ENCODE measurements at regions not wholly inside any gene's neighbourhood (a gene's known extent, or its start where the extent isn't known, plus 50 kb on each side); places are given as distances from the start of the nearest gene placed in this dataset.

DNA sequence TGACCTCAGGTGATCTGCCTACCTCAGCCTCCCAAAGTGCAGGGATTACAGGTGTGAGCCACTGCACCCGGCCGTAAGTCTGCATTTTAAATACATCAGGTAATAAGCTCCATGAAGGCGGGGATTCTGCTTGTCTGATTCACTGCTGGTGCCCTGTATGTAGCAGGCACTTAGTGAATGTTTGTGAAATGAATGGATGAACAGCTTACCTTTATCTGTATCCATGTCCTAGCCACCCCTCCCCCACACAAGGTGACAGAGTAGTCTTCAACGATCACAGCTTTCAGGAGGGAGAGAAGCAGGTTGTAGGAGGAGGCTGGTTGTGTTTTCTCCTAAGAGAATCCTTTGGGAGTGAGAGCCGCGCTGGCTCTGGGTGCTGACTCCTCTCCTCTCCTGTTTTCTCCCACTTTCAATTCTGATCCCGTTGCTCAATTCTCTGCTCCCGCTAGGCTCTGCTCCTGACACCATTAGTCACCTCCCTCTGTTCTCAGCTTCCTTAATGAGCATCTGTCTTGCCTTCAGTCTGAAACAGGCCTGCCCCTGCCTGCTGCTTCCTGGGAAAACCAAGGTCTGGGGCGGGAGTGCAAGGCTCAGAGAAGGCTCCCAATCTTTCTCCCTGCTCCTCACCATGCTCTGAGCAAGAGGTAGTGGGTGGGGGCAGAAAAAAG is 88.8 kb upstream of the CTNNA1 start:
- no peak for FAIRE-seq

DNA sequence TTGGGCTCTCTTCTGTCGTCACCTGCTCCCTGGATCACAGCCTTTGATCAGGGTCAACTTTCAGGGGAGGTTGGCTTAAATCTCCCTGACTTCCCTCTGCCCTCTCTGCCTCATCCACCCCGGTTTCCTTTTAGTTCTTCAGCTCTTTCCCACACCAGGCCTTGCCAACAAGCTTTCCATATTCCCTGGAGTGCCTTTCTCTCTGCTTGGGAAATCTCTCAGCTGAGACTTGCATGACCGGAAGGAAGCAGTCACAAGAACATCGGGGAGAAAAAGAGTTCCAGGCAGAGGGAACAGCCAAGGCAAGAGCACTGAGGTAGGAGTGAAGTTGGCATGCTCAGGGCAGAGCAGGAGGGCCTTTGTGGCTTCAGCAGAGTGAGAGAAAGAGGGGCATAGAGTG is 88.4 kb upstream of the HSPA9 start:
- no peak for FAIRE-seq

DNA sequence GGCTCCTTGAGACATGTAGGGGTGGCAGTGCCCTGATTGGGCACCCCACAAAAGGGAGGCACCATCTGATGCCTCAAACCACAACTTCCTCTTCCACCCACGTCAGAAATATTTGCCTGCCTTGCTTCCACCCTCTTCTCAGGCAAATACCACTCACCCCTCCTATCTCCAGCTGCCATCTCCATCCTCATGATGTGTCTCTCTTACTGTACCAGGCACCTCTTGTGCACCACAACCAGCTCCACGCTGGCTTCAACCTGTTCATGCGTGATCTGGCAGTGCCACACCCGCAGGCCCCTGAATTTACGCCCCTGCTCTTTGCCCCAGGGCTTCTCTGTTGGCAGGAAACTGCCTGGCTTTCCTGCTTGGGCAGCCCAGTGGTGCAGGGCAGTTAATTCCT is 87.8 kb upstream of the HSPA9 start:
- no peak for FAIRE-seq

DNA sequence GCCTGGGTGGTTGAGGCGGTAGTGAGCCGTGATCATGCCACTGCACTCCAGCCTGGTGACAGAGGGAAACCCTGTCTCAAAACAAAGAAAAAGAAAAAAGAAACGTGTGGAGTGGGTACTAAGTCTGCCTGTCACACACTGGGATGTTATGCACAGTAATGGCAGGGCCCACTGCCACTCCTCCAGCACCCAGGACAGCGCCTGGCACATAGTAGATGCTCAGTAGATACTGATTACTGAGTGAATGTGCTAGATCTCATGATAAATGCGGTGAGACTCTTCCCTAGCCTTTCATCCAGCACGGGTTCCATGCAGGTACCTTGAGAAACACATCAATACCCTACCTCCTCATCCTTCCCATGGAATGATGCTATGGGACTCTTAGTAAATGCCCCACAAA is 87.4 kb upstream of the HSPA9 start:
- no peak for FAIRE-seq

DNA sequence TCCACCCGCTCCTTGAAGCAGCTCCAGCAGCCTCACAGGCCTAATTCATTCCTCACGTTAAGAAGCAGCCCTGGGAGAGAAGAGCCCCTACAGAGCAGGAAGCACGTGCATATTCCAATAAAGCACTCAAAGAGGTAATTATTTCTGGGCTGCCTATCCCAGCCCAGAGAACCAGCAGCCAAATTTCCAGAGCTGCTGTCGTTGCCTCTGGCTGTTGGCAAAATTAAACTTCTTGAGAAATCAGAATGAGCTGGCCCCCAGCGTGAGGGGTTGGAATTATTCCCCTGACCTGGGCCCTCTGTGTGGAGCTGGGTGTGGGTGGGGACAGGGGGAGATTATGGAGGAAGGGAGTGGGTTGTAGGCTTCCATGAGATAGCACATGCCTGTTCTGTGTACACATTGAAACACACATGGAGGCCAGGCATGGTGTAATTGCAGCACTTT is 86.8 kb upstream of the HSPA9 start:
- no peak for FAIRE-seq

DNA sequence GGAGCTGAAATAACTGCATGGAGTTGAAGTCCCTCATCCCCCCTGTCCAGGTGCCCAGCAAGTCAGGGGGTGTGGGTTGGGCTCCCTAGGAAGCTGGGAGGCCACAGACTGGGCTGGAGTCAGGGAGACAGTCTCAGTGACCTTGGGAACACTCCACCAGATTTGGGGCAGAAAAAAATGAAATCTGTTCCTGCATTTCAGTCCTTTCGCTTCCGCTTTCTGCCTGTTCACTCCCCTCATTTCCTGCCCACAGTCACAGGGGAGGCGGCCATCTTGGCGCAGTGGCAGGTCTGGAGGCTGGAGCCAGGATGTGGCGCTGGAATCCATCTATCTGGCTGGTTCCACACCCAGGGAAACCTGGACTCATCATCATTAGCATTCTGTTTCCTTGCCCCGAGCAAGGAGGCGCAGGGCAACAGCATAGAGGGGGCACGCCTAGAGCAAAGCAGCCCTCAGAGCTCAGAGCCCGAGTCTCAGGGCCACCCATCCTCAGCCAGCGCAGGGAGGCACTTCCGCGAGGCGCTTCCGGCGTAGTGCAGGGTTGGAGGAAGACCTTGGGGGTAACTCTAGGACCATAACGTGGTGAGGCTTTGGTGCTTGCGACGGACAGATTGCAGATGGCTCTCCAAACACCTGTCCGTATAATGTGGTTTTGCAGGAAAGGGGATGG is 86.2 kb upstream of the HSPA9 start:
- no peak for FAIRE-seq

DNA sequence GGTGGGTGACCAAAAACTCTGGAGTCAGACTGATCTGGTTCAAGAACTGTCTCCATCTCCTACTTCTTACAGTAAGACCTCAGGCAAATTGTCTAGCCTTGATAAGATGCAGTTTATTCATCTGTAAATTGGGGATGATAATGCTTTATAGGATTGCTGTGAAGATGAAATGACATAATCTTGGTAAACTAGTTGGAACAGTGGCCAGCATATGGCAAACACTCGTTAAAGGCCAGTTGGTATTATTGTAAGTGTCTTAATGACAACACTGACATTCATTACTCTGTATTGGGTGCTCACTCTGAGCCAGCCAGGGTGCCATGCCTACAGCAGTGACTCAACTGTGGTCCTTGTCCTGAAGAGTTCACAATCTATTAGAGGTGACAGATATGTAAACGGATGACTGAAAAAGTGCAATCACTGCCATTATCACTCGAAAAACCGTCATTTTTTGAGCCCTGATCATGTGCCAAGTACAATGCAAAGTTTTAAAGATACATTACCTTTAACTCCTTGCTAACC is 84.9 kb upstream of the HSPA9 start:
- FAIRE-seq: no peak

DNA sequence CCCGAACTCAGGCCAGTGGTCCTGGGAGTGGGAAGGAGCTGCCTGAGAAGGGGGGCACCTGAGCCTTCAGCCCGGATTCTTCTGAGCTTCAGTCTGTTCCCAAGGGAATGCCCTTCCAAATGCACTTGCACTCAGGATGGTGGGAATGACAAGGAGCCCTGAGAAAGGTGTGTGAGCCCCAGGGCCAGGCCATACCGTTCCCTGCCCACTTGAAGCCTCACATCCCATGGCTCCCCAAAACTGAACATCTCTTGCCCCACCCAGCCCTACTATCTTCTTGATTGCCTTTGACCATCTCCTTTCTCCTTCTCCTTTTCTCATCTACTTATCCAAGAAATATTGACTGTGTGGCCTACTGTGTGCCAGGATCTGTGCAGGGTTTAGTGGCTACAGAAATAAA is 84.4 kb upstream of the HSPA9 start:
- FAIRE-seq: no peak

DNA sequence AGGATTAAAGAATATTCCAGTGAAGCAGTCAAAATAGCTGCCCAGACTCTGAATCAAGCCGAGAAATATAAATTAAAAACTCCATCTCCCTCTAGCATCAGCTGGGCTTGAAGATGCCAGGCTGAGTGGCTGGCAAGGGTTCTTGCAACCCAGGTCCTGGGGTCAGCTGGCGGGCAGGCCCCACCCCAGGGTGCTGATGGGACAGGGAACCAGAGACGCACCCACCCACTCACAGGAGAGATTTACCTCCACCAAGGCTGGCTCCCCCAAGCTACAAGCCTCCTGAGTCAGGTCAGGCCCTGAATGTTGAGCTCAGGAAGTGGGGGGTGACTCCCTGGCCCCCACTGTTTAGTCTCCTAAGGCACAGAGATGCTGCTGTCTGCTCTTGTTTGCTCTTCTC is 83.9 kb upstream of the HSPA9 start:
- FAIRE-seq: no peak

DNA sequence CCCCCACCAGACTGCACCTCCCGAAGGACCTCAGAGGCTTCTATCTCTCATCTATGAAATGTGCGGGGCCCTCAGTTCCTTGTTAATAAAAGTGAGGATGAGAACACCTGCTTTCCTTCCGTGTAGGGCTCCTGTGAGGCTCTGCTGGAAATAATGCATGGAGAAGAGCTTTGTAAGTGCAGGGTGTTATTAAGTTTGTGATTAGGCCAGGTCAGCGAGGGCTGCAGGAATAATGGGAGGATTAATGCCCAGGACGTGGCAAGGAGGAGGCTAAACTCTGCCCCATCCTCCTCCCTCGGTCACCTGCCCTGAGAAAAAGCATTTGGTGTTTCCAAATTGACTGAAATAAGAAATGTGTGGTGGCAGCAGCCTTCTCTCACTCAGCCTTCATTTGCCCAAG is 83.5 kb upstream of the HSPA9 start:
- no peak for FAIRE-seq

DNA sequence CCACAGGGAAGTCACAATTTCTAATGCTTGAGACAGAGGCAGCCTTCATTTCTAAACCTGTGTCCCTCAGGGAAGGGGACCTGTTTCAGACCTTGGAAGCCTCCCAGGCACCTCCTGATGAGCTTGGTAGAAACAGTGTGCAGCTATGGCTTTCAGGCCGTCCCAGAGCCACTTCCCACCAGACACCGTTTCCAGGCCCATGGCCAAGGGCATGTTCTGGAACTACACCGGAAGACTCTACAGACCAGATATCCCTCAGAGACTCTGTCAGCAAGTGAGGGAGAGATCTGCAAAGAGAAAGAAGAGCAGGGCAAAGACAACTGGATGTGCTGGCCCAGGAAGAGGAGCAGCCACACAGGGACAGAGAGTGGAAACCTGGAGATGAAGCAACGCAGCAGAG is 82.2 kb upstream of the HSPA9 start:
- no peak for FAIRE-seq

DNA sequence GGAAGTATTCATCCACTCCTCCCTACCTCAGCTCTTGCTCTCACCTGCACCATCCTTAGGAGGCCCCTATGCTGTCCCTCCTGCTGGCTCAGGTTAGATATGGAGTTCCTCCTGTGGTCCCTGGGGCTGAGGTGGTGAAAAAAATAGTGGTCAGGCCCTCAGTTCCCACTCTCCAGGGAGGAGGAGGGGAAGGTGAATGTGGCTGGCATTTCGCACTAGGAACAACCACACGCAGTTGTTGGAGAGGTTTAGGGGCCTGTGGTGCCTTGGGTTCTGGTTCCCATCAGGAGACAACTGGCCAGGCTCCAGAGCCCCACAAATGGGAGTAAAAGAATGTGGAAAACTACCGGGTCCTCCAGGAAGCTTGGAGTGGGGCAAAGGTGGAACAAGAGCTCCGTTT is 81.7 kb upstream of the HSPA9 start:
- no peak for FAIRE-seq

DNA sequence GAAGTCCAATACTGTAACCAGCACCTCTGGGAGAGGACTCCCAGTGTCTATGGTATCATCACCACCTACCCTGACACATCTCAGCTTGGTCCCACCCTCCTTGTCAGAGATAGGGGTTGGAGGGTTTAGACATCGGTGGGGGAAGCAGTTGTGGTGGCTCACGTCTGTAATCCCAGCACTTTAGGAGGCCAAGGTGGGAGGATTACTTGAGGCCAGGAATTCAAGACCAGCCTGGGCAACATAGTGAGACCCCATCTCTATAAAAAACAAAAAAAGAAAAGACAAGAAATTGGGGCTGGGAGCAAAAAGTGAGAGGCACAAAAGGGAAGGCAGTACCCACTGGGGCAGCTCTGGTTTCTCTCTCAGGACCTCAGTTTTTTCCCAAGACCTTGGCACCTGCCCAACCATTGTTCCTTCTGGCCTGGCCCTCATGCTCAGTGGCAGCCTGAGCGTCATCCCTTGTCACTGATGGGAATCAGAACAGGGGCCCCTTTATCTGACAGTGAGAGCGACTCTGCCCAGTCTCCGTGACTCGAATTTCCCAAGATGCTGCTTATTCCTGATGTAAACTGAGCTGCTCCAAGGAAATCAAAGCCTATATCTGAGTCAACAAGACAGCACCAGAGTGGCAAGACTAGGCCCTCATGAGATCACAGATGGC is 80.5 kb upstream of the HSPA9 start:
- no peak for FAIRE-seq

DNA sequence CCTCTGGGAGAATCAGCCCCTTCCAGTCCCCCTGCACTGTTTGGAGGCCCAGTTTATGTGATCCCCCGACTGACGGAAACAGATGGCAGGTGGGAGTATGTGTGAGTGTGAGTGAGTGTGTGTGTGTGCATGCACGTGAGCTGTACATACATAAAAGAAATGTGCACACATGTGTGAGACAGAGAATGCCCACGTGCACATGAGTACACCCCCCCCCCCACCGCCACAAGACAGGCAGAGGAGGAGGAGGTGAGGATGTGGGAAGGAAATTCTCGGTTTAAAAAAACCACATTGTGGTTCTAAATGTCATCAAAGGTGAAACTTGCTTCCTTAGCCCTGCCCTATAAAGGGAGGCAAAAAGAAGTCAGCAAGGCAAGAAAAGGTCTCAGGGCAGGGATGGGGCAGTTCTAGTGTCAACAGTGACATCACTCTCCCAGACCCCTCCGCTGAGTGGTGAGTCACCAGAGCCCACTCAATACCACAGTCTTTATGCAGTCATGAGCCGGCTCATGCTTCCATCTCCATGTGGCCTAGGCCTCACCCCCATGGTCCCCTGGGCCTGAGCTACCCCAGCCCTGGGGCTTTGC is 79.2 kb upstream of the HSPA9 start:
- no peak for FAIRE-seq

DNA sequence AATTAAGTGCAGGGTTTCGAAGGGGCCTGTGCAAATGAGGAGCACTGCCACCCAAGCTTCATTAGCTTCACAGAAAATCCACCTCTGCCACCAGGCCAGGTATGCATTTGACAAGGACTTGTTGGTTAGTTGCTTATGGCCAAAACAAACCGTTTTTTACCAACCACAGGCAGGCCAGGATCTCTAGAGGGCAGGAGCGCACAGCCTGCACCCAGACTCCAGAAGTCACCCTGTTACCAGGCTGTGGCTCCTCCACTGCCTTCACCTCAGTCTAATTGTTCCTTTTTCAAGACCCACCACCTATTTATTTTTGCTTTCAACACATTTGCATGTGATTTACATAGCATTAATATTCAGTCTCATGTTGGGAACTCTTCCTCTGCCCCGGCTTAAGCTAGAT is 78.3 kb upstream of the HSPA9 start:
- no peak for FAIRE-seq

DNA sequence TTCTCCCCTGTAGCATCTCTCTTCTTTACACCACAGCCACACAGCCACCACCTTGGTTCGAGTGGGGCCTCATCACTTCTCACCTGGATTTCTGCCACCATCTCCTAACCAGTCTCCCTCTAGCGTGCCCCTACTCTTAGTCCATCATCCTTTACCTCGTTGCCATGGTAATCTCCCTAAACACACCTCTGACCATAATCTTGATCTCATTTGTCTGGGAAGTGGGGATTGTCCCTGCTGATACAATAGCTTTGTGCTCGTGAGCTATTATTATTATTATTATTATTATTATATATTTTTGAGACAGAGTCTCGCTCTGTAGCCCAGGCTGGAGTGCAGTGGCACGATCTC is 76.5 kb upstream of the HSPA9 start:
- no peak for FAIRE-seq

DNA sequence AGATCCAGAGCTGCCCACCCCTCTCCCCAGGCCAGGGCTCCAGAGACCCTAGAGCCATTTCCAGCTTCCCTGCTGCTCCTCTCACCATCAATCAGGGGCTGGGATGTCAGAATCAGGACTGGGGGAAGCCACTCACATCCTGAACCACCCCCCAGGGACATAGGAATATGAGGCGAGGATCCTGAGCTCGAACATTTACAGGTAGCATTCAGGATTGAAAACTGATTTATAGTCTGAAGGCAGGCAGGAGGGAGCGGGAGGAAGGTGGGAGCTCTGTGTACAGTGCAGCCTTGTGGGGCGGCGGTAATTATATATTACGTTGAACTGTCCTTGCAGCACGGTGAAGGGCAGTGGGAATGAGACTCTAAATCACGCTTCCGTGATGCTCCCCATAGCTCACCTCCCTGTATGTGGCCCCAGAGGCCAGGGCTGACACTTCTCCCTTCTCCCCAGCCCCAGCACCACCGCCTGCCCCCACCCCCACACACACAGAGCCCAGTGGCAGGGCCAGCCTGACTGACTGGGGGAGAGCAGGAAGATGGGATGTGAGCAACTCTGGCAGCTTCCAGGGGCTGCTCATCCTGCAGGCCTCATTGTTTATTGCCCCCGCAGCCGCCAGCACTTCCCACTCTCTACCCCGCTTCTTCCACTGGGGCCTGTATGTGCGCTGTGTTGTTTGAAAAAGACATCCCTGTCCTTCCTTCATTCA is 76.0 kb upstream of the HSPA9 start:
- FAIRE-seq: no peak

DNA sequence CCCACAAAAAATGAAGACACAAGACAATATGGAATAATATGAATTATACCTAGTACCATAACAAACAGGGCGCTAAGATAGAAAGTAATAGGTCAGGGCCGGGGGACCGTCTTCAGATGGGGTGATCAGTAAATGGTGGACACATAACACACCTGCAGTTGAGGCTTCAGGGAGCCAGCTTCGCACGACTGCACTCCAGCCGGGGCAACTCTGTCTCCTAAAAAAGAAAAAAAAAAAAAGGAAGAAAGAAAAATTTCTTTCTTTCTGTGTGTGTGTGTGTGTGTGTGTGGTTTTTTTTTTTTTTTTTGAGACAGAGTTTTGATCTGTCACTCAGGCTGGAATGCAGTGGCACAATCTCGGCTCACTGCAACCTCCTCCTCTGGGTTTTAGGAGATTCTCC is 75.0 kb upstream of the HSPA9 start:
- FAIRE-seq: no peak

DNA sequence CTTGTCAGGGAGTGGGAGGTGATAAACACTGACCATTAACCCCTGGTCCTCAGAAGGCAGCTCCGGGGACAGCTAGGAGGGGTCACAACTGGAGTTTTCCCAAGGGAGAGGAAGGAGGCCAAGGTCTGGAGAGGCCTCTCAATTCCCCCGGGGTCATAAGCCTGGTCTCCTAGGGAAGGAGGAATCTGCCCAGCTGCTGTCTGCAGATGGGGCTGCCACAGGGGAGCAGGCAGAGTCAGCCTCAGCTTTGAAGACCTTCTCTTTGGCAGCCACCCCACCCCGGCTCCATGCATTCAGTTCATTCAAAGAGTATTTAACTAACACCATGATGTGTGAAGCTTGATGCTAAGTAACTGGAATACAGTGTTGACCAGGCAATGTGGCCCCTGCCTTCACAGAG is 74.6 kb upstream of the HSPA9 start:
- FAIRE-seq: no peak

DNA sequence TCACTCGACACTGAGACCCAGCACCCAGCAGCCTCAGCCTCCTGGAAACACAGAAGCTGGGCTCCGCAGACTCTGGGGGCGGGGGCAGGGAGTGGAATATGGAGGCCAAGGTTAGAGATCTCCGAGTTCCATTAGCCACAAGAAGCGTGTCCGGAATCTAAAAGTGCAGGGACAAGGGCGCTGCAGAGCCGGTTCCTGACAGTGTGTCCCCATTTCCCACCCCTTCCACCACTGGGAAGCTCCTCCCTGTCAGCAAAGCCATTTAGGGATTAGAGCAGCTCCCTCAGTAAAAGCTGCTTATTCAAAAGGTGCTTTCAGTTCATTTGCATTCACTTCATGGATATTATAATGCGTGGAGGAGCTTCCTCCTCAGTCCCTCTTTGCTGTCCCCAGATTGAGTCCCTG is 74.1 kb upstream of the HSPA9 start:
- FAIRE-seq: no peak

DNA sequence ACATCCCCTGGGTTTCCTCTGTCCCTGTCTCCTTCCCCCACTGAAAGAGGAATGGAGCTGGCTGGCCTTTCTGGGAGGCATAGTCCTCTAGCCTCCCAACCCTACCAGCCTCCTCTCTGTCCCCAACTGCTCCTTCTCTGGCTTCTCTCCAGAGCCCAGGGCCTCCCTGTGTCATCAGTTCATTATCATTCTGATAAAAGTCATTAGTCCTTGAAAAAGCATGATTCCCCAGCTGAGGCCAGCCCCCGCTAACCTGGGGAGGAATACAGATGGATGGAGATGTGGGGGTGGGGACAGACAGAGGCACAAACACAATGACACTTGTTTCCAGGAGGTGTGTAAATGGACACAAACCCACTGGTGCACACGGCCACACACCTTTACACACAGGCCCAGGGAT is 73.6 kb upstream of the HSPA9 start:
- no peak for FAIRE-seq

DNA sequence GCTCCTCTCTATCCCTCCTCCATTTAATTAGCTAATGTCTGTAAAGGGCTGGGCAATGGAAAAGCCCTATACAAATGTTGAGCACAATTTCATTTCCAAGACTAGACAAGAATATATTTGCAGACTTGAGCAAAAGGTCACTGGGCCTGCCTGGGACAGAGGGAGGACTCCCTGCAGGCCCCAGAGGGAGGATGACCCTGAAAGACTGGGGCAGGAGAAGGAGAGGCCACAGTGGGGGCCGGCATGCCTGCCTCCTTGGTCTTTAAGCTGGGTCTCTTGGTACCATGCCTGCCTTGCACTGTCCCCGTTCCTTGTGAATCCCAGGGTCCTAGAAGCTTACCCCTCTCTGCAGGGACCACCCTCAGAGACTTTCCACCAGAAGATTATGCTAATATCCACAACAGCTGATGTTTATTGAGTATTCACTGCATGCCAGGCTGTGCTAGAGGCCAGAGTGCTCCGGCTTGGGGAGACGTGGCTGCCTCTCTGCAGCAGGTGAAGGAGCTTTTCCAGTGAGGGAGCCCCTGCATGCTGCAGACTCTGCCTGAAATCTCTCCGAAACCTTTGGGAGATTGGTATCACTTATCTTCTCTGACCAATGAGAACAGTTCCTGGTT is 72.7 kb upstream of the HSPA9 start:
- no peak for FAIRE-seq

DNA sequence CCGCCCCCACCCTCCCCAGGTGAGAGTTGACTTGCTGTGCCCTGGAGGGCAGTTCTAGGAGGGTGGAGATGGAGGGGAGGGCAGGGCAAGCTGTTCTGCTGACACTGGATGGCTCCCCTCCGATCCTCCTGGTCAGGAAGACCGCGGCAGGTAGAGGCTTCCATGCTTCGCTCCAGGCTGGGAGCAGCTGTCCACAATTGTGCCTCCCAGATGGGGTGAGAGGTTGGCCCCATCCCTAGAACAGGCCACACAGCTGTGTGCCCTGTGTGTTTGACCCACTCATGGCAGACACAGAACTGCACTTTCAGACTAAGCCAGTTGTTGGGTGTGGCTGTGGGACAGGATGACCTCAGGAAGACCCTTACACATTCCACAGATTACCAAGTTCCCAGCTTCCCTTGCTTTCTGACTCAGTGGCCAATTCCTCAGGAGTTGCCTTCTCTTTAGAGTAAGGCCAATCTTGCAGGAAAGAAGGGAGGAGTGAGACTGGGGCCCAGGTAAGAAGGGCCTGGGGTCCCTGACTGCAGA is 72.1 kb upstream of the HSPA9 start:
- no peak for FAIRE-seq
